Stimulated activated naive CD8-positive, alpha-beta T cell treated with anti-CD3 and anti-CD28 coated beads, Interleukin-15, Interleukin-2, amounts not matched to agents 100 U/mL and 50 U/mL, for 24 hours (primary cell): ENCODE measurements at regions not wholly inside any gene's neighbourhood (a gene's known extent, or its start where the extent isn't known, plus 50 kb on each side); places are given as distances from the start of the nearest gene placed in this dataset.

Experiments used
- ATAC-seq: fragments of 150-1000 bp; cut with Tn5 transposase; one replicate; pipeline ENCODE4 v1.10.0; 2021
- DNase-seq: peaks from one replicate; pipeline ENCODE4 v3.0.0; 2021

- DNase-seq, result no peak
Measured at GRCh38 chr2:120936476-120937334, 201.0 kb downstream of the GLI2 start.

GRCh38 chr2:120937686-120938044 is 202.0 kb downstream of the GLI2 start:
- ATAC-seq (no peak), DNase-seq (no peak)

More at GRCh38 chr2:120936476-120937334, 201.0 kb downstream of the GLI2 start:
- ATAC-seq, result no peak

GRCh38 chr2:120938045-120938771 is 202.5 kb downstream of the GLI2 start:
- no peak for DNase-seq
- no peak for ATAC-seq

- ATAC-seq (no peak), DNase-seq (no peak)
Measured at GRCh38 chr2:120939595-120940318, 204.1 kb downstream of the GLI2 start.

- ATAC-seq (no peak), DNase-seq (no peak)
Measured at GRCh38 chr2:120940319-120940696, 204.6 kb downstream of the GLI2 start.

- no peak for DNase-seq
- no peak for ATAC-seq
Measured at GRCh38 chr2:120940726-120941256, 205.1 kb downstream of the GLI2 start.

GRCh38 chr2:120941571-120942120 is 206.0 kb downstream of the GLI2 start:
- DNase-seq (no peak), ATAC-seq (no peak)

GRCh38 chr2:120942658-120943057 is 207.0 kb downstream of the GLI2 start:
- DNase-seq (no peak), ATAC-seq (no peak)

- no peak for ATAC-seq
- DNase-seq, result no peak
Measured at GRCh38 chr2:120943403-120944034, 207.9 kb downstream of the GLI2 start.

GRCh38 chr2:120944575-120944974 is 208.9 kb downstream of the GLI2 start:
- ATAC-seq (no peak), DNase-seq (no peak)

GRCh38 chr2:120945091-120945490 is 209.4 kb downstream of the GLI2 start:
- ATAC-seq (no peak), DNase-seq (no peak)

GRCh38 chr2:120945832-120946499 is 210.3 kb downstream of the GLI2 start:
- ATAC-seq, result no peak
- DNase-seq, result no peak

- no peak for DNase-seq
- ATAC-seq, result no peak
Measured at GRCh38 chr2:120947327-120947726, 211.7 kb downstream of the GLI2 start.

GRCh38 chr2:120947982-120948661 is 212.5 kb downstream of the GLI2 start:
- ATAC-seq (no peak), DNase-seq (no peak)

GRCh38 chr2:120948662-120949011 is 213.0 kb downstream of the GLI2 start:
- no peak for ATAC-seq
- no peak for DNase-seq

GRCh38 chr2:120949027-120949956 is 213.6 kb downstream of the GLI2 start:
- ATAC-seq (no peak), DNase-seq (no peak)

- ATAC-seq (no peak), DNase-seq (no peak)
Measured at GRCh38 chr2:120949957-120950590, 214.4 kb downstream of the GLI2 start.

GRCh38 chr2:120951693-120952092 is 216.0 kb downstream of the GLI2 start:
- ATAC-seq (no peak), DNase-seq (no peak)

- ATAC-seq (no peak), DNase-seq (no peak)
Measured at GRCh38 chr2:120952318-120952717, 216.7 kb downstream of the GLI2 start.
